ENCODE measurements at regions not wholly inside any gene's neighbourhood (a gene's known extent, or its start where the extent isn't known, plus 50 kb on each side); places are given as distances from the start of the nearest gene placed in this dataset.
"Not testable (repeated sequence)": the region's sequence is repeated elsewhere in the genome, so short reads cannot be mapped to it uniquely, and the experiment has no call there.

GRCh38 chr20:55103188-55103587, 627.8 kb downstream of the DOK5 start:
- Mint-ChIP-seq H3K4me3 (no peak overlapping the region), H3K27ac (no peak overlapping the region), H3K9me3 (peaks cover 13% of the 10 kb centered on the region), H3K36me3 (no peaks in the 10 kb centered on the region), H3K27me3 (no peaks in the 10 kb centered on the region), H3K4me1 (no peaks in the 10 kb centered on the region)
- ATAC-seq, result no peak

GRCh38 chr20:55099251-55099650, 623.9 kb downstream of the DOK5 start:
- Mint-ChIP-seq H3K4me3 (no peak overlapping the region), H3K27ac (no peak overlapping the region), H3K4me1 (no peaks in the 10 kb centered on the region), H3K9me3 (peaks cover 14% of the 10 kb centered on the region), H3K36me3 (no peaks in the 10 kb centered on the region), H3K27me3 (no peaks in the 10 kb centered on the region)
- ATAC-seq, result no peak

GRCh38 chr20:55097621-55098020, 622.2 kb downstream of the DOK5 start:
- H3K4me1 Mint-ChIP-seq, result no peaks in the 10 kb centered on the region
- H3K9me3 Mint-ChIP-seq, result peaks cover 13% of the 10 kb centered on the region
- H3K27me3 Mint-ChIP-seq, result no peaks in the 10 kb centered on the region
- H3K36me3 Mint-ChIP-seq, result no peaks in the 10 kb centered on the region
- no peak overlapping the region for H3K27ac Mint-ChIP-seq
- H3K4me3 Mint-ChIP-seq, result no peak overlapping the region
- ATAC-seq, result no peak

DNA sequence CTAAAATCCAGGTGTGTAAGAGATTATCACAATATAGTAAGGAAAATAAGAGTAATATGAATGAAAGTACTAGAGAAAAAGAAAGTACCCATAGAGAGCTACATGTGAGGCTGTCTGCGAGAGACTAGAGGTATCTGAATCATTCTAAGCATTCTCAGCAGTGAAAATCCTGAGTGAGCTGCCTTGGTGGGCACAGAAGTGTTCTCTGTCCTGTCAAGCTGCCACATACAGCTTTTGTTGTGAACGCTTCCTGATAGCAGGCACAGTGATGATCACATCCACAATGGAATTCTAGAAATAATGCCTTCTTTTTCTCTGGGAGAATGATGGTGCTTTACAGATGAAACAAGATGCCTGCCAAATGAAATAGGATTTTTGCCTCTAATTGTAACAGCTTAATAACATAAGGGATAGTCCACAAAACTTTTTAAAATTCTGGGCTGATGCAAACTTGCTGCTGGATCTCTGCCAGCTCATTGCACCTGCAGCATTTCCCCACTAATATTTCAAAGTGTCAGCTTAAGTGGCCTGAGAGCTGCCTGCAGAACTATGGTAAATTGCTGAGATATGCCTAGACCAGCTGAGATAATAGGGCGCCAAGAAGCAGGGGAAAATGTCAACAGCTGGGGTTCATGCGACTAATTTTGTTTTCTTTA, 620.5 kb downstream of the DOK5 start:
- Mint-ChIP-seq H3K9me3 (peaks cover 9% of the 10 kb centered on the region), H3K27me3 (no peaks in the 10 kb centered on the region), H3K4me3 (no peak overlapping the region), H3K36me3 (no peaks in the 10 kb centered on the region), H3K4me1 (no peaks in the 10 kb centered on the region), H3K27ac (no peak overlapping the region)
- no peak for ATAC-seq

- Mint-ChIP-seq H3K9me3 (peaks cover 9% of the 10 kb centered on the region), H3K27me3 (no peaks in the 10 kb centered on the region), H3K27ac (no peak overlapping the region), H3K4me1 (no peaks in the 10 kb centered on the region), H3K4me3 (no peak overlapping the region), H3K36me3 (no peaks in the 10 kb centered on the region)
- ATAC-seq, result no peak
These were observed 619.0 kb downstream of the DOK5 start for GRCh38 chr20:55094353-55094861.

DNA sequence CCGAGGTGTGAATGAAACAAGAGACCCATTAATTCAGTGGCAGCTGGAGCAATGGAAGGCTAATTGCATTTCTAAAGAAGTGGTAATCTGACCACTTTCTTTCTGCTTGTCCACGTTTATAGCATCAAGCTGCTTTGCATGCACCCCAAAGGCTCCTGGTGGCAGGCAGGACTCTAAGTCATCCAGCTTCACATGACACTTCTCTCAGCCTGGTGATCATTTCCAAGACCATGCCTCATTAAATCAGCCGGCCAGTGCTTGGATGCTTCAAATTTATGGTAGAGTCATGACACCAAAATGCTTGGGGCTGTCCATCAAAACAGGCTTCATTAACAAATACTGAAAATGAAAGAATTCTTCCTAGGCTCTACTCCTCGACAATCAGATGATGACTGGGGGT, 614.9 kb downstream of the DOK5 start:
- H3K27me3 Mint-ChIP-seq, result no peaks in the 10 kb centered on the region
- H3K36me3 Mint-ChIP-seq, result no peaks in the 10 kb centered on the region
- ATAC-seq, result no peak
- H3K27ac Mint-ChIP-seq, result no peak overlapping the region
- no peak overlapping the region for H3K4me3 Mint-ChIP-seq
- peaks cover 14% of the 10 kb centered on the region for H3K9me3 Mint-ChIP-seq
- no peaks in the 10 kb centered on the region for H3K4me1 Mint-ChIP-seq

DNA sequence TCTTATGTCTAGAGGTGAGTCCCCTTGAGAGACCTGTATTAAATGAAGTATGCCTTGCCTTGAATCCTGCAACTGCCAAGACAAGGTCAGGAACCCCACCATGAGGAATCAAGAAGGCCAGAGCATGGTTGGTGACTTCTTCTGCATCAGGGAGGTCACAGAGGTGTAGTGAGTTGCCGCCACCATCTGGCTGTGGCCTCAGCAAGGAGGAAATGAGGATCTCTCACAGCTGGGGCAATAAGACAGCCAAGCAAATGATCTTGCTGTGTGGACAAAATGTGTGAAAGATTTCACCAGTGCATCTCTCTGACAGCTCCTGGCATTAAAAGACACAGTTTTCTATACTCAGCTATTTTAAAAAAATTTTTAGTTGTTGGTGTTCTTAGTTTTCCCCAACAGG, 611.0 kb downstream of the DOK5 start:
- Mint-ChIP-seq H3K4me1 (no peaks in the 10 kb centered on the region), H3K27ac (no peak overlapping the region), H3K9me3 (peaks cover 11% of the 10 kb centered on the region), H3K36me3 (no peaks in the 10 kb centered on the region), H3K27me3 (no peaks in the 10 kb centered on the region), H3K4me3 (no peak overlapping the region)
- no peak for ATAC-seq

DNA sequence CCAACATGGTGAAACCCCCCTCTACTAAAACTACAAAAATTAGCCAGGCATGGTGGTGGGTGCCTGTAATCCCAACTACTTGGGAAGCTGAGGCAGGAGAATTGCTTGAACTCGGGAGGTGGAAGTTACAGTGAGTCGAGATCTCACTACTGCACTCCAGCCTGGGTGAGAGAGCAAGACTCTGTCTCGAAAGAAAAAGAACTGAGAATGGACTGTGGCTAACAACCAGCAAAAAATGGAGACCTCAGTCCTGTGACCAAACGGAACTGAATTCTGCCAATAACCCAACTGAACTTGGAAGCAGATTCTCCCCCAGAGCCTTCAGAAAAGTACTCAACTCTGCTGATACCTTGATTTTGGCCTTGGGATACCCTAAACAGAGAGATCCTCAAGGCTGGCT, 604.5 kb downstream of the DOK5 start:
- no peak overlapping the region for H3K4me3 Mint-ChIP-seq
- no peaks in the 10 kb centered on the region for H3K27me3 Mint-ChIP-seq
- H3K36me3 Mint-ChIP-seq, result no peaks in the 10 kb centered on the region
- H3K27ac Mint-ChIP-seq, result no peak overlapping the region
- ATAC-seq, result no peak
- H3K4me1 Mint-ChIP-seq, result no peaks in the 10 kb centered on the region
- H3K9me3 Mint-ChIP-seq, result peaks cover 8% of the 10 kb centered on the region

GRCh38 chr20:55074266-55074840, 599.0 kb downstream of the DOK5 start:
- not testable (repeated sequence) for H3K27ac Mint-ChIP-seq, H3K4me1 Mint-ChIP-seq, H3K4me3 Mint-ChIP-seq, H3K27me3 Mint-ChIP-seq, H3K36me3 Mint-ChIP-seq, ATAC-seq
- peaks cover 12% of the 10 kb centered on the region for H3K9me3 Mint-ChIP-seq

- ATAC-seq, result no peak
These were observed 594.6 kb downstream of the DOK5 start for GRCh38 chr20:55070001-55070400.

GRCh38 chr20:55067158-55067825, 591.9 kb downstream of the DOK5 start:
- H3K27ac Mint-ChIP-seq, result no peak overlapping the region
- H3K4me3 Mint-ChIP-seq, result no peak overlapping the region
- no peak for ATAC-seq
- no peaks in the 10 kb centered on the region for H3K4me1 Mint-ChIP-seq
- H3K9me3 Mint-ChIP-seq, result peaks cover 14% of the 10 kb centered on the region
- H3K36me3 Mint-ChIP-seq, result no peaks in the 10 kb centered on the region
- no peaks in the 10 kb centered on the region for H3K27me3 Mint-ChIP-seq

More at GRCh38 chr20:55070001-55070400, 594.6 kb downstream of the DOK5 start:
- Mint-ChIP-seq H3K4me1 (no peaks in the 10 kb centered on the region), H3K36me3 (no peaks in the 10 kb centered on the region), H3K4me3 (no peak overlapping the region), H3K27me3 (no peaks in the 10 kb centered on the region), H3K27ac (no peak overlapping the region), H3K9me3 (peaks cover 14% of the 10 kb centered on the region)

DNA sequence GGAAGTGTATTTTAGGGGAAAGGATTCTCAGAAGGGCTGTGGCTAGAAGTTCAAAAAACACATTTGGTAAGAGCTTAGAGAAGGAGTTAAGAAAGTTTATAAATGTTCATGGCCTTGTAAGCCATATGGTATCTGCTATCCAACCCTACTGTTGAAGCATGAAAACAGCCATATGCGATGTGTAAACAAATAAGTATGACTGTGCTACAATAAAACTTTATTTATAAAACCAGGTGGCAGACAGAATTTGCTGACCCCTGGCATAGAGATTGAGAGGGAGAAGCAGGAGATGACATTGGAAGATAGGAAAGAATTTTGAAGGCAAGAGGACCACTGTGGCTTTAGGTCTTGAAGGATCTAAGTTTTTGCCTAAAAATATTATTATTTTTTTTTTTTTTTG, 583.5 kb downstream of the DOK5 start:
- H3K4me1 Mint-ChIP-seq, result no peaks in the 10 kb centered on the region
- H3K36me3 Mint-ChIP-seq, result no peaks in the 10 kb centered on the region
- no peak overlapping the region for H3K4me3 Mint-ChIP-seq
- H3K27me3 Mint-ChIP-seq, result no peaks in the 10 kb centered on the region
- H3K9me3 Mint-ChIP-seq, result peaks cover 6% of the 10 kb centered on the region
- no peak for ATAC-seq
- H3K27ac Mint-ChIP-seq, result no peak overlapping the region

- H3K4me1 Mint-ChIP-seq, result no peaks in the 10 kb centered on the region
- no peaks in the 10 kb centered on the region for H3K36me3 Mint-ChIP-seq
- H3K4me3 Mint-ChIP-seq, result no peak overlapping the region
- H3K27ac Mint-ChIP-seq, result no peak overlapping the region
- H3K9me3 Mint-ChIP-seq, result peaks cover 6% of the 10 kb centered on the region
- no peak for ATAC-seq
- H3K27me3 Mint-ChIP-seq, result no peaks in the 10 kb centered on the region
These were observed 582.5 kb downstream of the DOK5 start for GRCh38 chr20:55057779-55058415.

- no peaks in the 10 kb centered on the region for H3K27me3 Mint-ChIP-seq
- ATAC-seq, result no peak
- H3K27ac Mint-ChIP-seq, result no peak overlapping the region
- H3K36me3 Mint-ChIP-seq, result no peaks in the 10 kb centered on the region
- H3K9me3 Mint-ChIP-seq, result peaks cover 7% of the 10 kb centered on the region
- no peak overlapping the region for H3K4me3 Mint-ChIP-seq
- H3K4me1 Mint-ChIP-seq, result no peaks in the 10 kb centered on the region
These were observed 579.1 kb downstream of the DOK5 start for GRCh38 chr20:55054453-55054852.

- no peaks in the 10 kb centered on the region for H3K4me1 Mint-ChIP-seq
- no peak for ATAC-seq
- no peaks in the 10 kb centered on the region for H3K36me3 Mint-ChIP-seq
- H3K27ac Mint-ChIP-seq, result no peak overlapping the region
- peaks cover 7% of the 10 kb centered on the region for H3K9me3 Mint-ChIP-seq
- no peak overlapping the region for H3K4me3 Mint-ChIP-seq
- H3K27me3 Mint-ChIP-seq, result no peaks in the 10 kb centered on the region
These were observed 578.0 kb downstream of the DOK5 start for GRCh38 chr20:55053389-55053788.

All from stimulated activated memory B cell treated with anti-CD40 and anti-IgM and Interleukin-4, amounts not matched to agents 10 μg/mL and 1 μg/mL and 100 μg/mL, for 72 hours (primary cell).